GM12878 (cell line): ENCODE measurements at regions not wholly inside any gene's neighbourhood (a gene's known extent, or its start where the extent isn't known, plus 50 kb on each side); places are given as distances from the start of the nearest gene placed in this dataset.

ENCODE experiments used
- ATAC-seq: fragments of 200-7000 bp; cut with Tn5 transposase; 3 replicates; pipeline ENCODE4 v1.9.1; 2020; ENCODE audit warnings: mild to moderate bottlenecking, moderate library complexity
- BruUV-seq: library from RNA; stranded (reverse); fragments of 400-500 nt; replicated peaks from 2 replicates; lab custom pipeline; 2021; lab: Mats Ljungman, UMichigan
- CTCF ChIA-PET: fragments of 300-600 bp; sonication (Branson Sonifier 250); formaldehyde crosslinking; extraction: SDS; loops from one replicate; lab custom pipeline; 2021; ENCODE audit warnings: inconsistent platforms; lab: Yijun Ruan, JAX
- POLR2A ChIA-PET: fragments of 350-600 bp; formaldehyde crosslinking; extraction: SDS; loops from one replicate; lab custom pipeline; 2021; ENCODE audit warnings: inconsistent platforms; lab: Charles Lee
- RAD21 ChIA-PET: fragments of 300-600 bp; sonication (Branson Sonifier 250); formaldehyde crosslinking; loops from one replicate; lab custom pipeline; 2023; ENCODE audit warnings: antibody characterized with exemption; ENCODE audit not compliant: unreplicated experiment; lab: Charles Lee
- SMC1A ChIA-PET: fragments of 300-600 bp; sonication (Branson Sonifier 250); formaldehyde crosslinking; loops from one replicate; lab custom pipeline; 2023; ENCODE audit not compliant: unreplicated experiment, uncharacterized antibody; lab: Charles Lee
- DNase-seq: peaks from one replicate; pipeline ENCODE4 v3.0.0-alpha.2; 2011; ENCODE audit warnings: low read depth, low spot score
- FAIRE-seq: peaks from 3 replicates; lab custom pipeline; 2011; peaks lifted over from hg19 to GRCh38; lab: Jason Lieb, UNC
- H2AFZ ChIP-seq: 2 replicates; pipeline ENCODE4 v1.6.0; 2011; ENCODE audit warnings: low read depth, low read length, control low read depth; ENCODE audit not compliant: control insufficient read depth
- H3K27ac ChIP-seq: 2 replicates; pipeline ENCODE4 v1.5.1; 2011; ENCODE audit warnings: control low read depth; ENCODE audit not compliant: control insufficient read depth, insufficient read depth
- H3K27me3 ChIP-seq, 2 experiments: replicated peaks in 1 of 2; 2 replicates each; pipeline versions ENCODE4 v1.6.0 to v1.6.1; 2011; ENCODE audit warnings: low read length in 1 of 2; ENCODE audit not compliant: control insufficient read depth in 2 of 2, insufficient read depth in 2 of 2
- H3K36me3 ChIP-seq, 2 experiments: 2 replicates each; pipeline ENCODE4 v1.5.1; 2011; ENCODE audit warnings: low read length in 1 of 2; ENCODE audit not compliant: control insufficient read depth in 2 of 2, insufficient read depth in 2 of 2
- H3K4me1 ChIP-seq: 2 replicates; pipeline ENCODE4 v1.6.1; 2011; ENCODE audit warnings: mild to moderate bottlenecking, low read length, moderate library complexity, mixed read lengths; ENCODE audit not compliant: control insufficient read depth, insufficient read depth
- H3K4me2 ChIP-seq: 2 replicates; pipeline ENCODE4 v1.6.0; 2011; ENCODE audit warnings: control low read depth; ENCODE audit not compliant: control insufficient read depth, insufficient read depth
- H3K4me3 ChIP-seq: fragments of 200-600 bp; sonication (generic); 2 replicates; pipeline ENCODE4 v1.5.1; 2016
- H3K79me2 ChIP-seq: 2 replicates; pipeline ENCODE4 v1.6.0; 2011; ENCODE audit warnings: low read length; ENCODE audit not compliant: control insufficient read depth, insufficient read depth
- H3K9ac ChIP-seq: 2 replicates; pipeline ENCODE4 v1.8.0; 2011; ENCODE audit warnings: low read length, control low read depth, mixed read lengths; ENCODE audit not compliant: control insufficient read depth, insufficient read depth
- H3K9me3 ChIP-seq: replicated peaks from 3 replicates; pipeline ENCODE4 v1.5.1; 2011; ENCODE audit warnings: mild to moderate bottlenecking, low read length; ENCODE audit not compliant: control insufficient read depth, insufficient read depth
- H4K20me1 ChIP-seq: 2 replicates; pipeline ENCODE4 v1.6.0; 2011; ENCODE audit not compliant: control insufficient read depth, insufficient read depth
- CBFB ChIP-seq: IDR thresholded peaks from 2 replicates; pipeline ENCODE4 v1.6.1; 2016; ENCODE audit warnings: antibody characterized with exemption, low read depth
- CHD2 ChIP-seq: IDR thresholded peaks from 2 replicates; pipeline ENCODE4 v1.6.1; 2011; ENCODE audit warnings: low read depth, low read length, improper control_type of control experiment, borderline replicate concordance
- EP300 ChIP-seq, 2 experiments: fragments of 150-350 bp in 1 of 2; IDR thresholded peaks; 2 replicates each; pipeline ENCODE4 v1.6.1; 2011 to 2012; ENCODE audit warnings: low read depth in 2 of 2, low read length in 2 of 2, borderline replicate concordance in 1 of 2, improper control_type of control experiment in 1 of 2, inconsistent platforms in 1 of 2; ENCODE audit not compliant: control insufficient read depth in 1 of 2
- EZH2 ChIP-seq: IDR thresholded peaks from 2 replicates; pipeline ENCODE4 v1.6.1; 2012; ENCODE audit warnings: low read depth, mild to moderate bottlenecking, control low read depth, inconsistent platforms, low read length, borderline replicate concordance; ENCODE audit not compliant: control insufficient read depth
- FOXK2 ChIP-seq: fragments of 450-650 bp; IDR thresholded peaks from 2 replicates; pipeline ENCODE4 v1.6.1; 2017; ENCODE audit warnings: mild to moderate bottlenecking, moderate library complexity
- HDGF ChIP-seq: fragments of 450-650 bp; IDR thresholded peaks from 2 replicates; pipeline ENCODE4 v1.6.1; 2016; ENCODE audit warnings: antibody characterized with exemption
- MEF2A ChIP-seq: IDR thresholded peaks from 2 replicates; pipeline ENCODE4 v1.6.1; 2011; ENCODE audit warnings: low read depth, mild to moderate bottlenecking, low read length, moderate library complexity; ENCODE audit not compliant: insufficient read depth
- NFYA ChIP-seq: IDR thresholded peaks from 2 replicates; pipeline ENCODE4 v1.6.1; 2011; ENCODE audit warnings: low read depth, mild to moderate bottlenecking, low read length, improper control_type of control experiment, borderline replicate concordance
- RELA ChIP-seq: fragments of 450-650 bp; IDR thresholded peaks from 2 replicates; pipeline ENCODE4 v1.8.0; 2014; ENCODE audit warnings: borderline replicate concordance; ENCODE audit not compliant: partially characterized antibody
- SIN3A ChIP-seq: IDR thresholded peaks from 2 replicates; pipeline ENCODE4 v1.6.1; 2012; ENCODE audit warnings: low read depth, low read length, improper control_type of control experiment
- SMARCA5 ChIP-seq: fragments of 450-650 bp; IDR thresholded peaks from 2 replicates; pipeline ENCODE4 v1.6.1; 2017; ENCODE audit warnings: mild to moderate bottlenecking
- TARDBP ChIP-seq: IDR thresholded peaks from 2 replicates; pipeline ENCODE4 v1.6.1; 2016; ENCODE audit warnings: borderline replicate concordance
- WGBS: methylation state at CpG from one replicate; pipeline ENCODE4 v1.1.6; 2016; ENCODE audit warnings: low lambda C conversion rate; ENCODE audit not compliant: insufficient replicate concordance, insufficient coverage; ENCODE audit errors: missing lambda C conversion rate; 5-methylcytosine and 5-hydroxymethylcytosine counted together
- in situ Hi-C: fragments of 300-500 bp; cut with MboI; formaldehyde crosslinking; loops from 9 replicates; pipeline ENCODE4 v1.14.3; 2018; ENCODE audit warnings: mixed read lengths
- intact Hi-C: fragments of 100-400 bp; cut with micrococcal nuclease; formaldehyde crosslinking; loops from one replicate; pipeline ENCODE4 v1.14.2; 2022; ENCODE audit not compliant: unreplicated experiment

DNA sequence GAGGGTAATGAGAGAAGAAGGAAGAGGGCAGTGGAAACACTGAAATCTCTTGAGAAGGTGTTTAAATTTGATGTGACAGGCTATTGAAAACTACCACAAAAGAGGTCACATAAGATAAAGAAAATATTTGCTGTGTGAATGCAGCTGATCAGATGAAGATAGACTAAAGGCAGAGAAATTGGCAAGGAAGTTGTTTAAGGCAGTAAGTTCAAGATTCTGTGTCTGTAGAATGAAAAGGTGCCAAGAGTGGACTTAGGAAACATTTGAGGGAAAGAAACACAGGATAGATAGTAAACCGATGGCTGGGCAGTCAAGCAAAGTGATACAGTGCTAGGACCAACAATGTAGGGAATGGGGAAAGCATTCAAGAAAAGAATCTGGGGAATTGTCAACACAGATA lies 332.3 kb upstream of the MARCKS start:
- 90% methylated on average over 1 of the region's 1 CpG for whole genome bisulfite sequencing
- Histone ChIP-seq H3K4me3 (no peak overlapping the region), H3K9me3 (no peaks in the 10 kb centered on the region), H2AFZ (no peak overlapping the region), H4K20me1 (no peaks in the 10 kb centered on the region), H3K4me1 (no peaks in the 10 kb centered on the region), H3K79me2 (no peaks in the 10 kb centered on the region), H3K36me3 (no peaks in the 10 kb centered on the region), H3K9ac (no peak overlapping the region), H3K27me3 (no peaks in the 10 kb centered on the region), H3K4me2 (no peak overlapping the region), H3K27ac (no peak overlapping the region)
- intact Hi-C loops (no loop called here), in situ Hi-C loops (no loop called here)
- POLR2A ChIA-PET, result no interaction called here
- ATAC-seq (no peak), FAIRE-seq (no peak), DNase-seq (no peak)
- CTCF ChIA-PET, result no interaction called here
- no TSS peak for BruUV-seq
- RAD21 ChIA-PET, result no interaction called here
- no peak for TF ChIP-seq CBFB
- no peak for TF ChIP-seq TARDBP
- TF ChIP-seq SMARCA5, result no peak
- TF ChIP-seq FOXK2, result no peak
- TF ChIP-seq SIN3A, result no peak
- TF ChIP-seq EP300 (IDR thresholded peaks at IDR 0.05; ENCODE audit: borderline replicate concordance in 1 of 2, control insufficient read depth in 1 of 2, low read depth in 2 of 2, low read length in 2 of 2), result no peak
- TF ChIP-seq EZH2, result no peak
- TF ChIP-seq HDGF, result no peak
- no peak for TF ChIP-seq NFYA
- SMC1A ChIA-PET, result no interaction called here

DNA sequence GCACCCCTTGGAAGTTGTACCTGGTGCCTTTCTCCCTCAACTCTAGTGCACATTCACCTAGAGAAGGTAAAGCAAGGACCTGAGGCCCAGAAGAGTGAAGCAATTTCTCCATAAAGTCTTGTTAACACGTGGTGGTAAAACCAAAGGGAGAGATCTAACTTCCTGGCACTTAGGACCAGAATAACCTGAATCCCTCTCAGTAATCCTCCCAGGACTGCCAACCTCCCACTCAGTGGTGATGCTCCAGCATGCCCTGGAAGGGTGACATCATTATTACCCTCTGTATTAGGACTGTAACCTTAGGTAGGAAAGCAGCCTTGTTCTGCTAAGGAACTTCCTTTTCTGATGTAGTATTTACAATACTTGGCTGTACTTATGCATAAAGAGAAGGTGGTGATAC lies 330.6 kb upstream of the MARCKS start:
- in situ Hi-C loops (no loop called here), intact Hi-C loops (no loop called here)
- RAD21 ChIA-PET, result no interaction called here
- CTCF ChIA-PET, result interaction anchor here (0.9 kb wide), 1 partner anchor 220 kb away, joined by 3 read pairs; no protein-coding TSS in a partner anchor
- no peaks in the 10 kb centered on the region for H3K4me1 ChIP-seq
- no peak overlapping the region for H3K9ac ChIP-seq
- SMC1A ChIA-PET, result no interaction called here
- POLR2A ChIA-PET, result no interaction called here
- DNase-seq, result no peak
- H3K4me2 ChIP-seq, result no peak overlapping the region
- no peaks in the 10 kb centered on the region for H3K9me3 ChIP-seq
- BruUV-seq, result no TSS peak
- ATAC-seq, result no peak
- H3K27ac ChIP-seq, result no peak overlapping the region
- H3K79me2 ChIP-seq, result no peaks in the 10 kb centered on the region
- no peak overlapping the region for H3K4me3 ChIP-seq
- TF ChIP-seq CHD2 (no peak), RELA (no peak), MEF2A (no peak)
- 0% methylated on average over 1 of the region's 1 CpG for WGBS
- no peaks in the 10 kb centered on the region for H3K27me3 ChIP-seq
- H3K36me3 ChIP-seq, result no peaks in the 10 kb centered on the region
- no peaks in the 10 kb centered on the region for H4K20me1 ChIP-seq
- FAIRE-seq, result no peak
- H2AFZ ChIP-seq, result no peak overlapping the region
